GM23338 (cell line): ENCODE measurements at regions not wholly inside any gene's neighbourhood (a gene's known extent, or its start where the extent isn't known, plus 50 kb on each side); places are given as distances from the start of the nearest gene placed in this dataset.

Experiments
- ATAC-seq: fragments of 200-7000 bp; cut with Tn5 transposase; 3 replicates; pipeline ENCODE4 v1.9.1; 2020
- DNase-seq: peaks from one replicate; pipeline ENCODE4 v3.0.0-alpha.2; 2015; ENCODE audit warnings: low spot score
- H2AFZ ChIP-seq: fragments of 200-600 bp; sonication (generic); 2 replicates; pipeline ENCODE4 v1.8.0; 2016; ENCODE audit warnings: antibody characterized with exemption, mild to moderate bottlenecking, moderate library complexity
- H3F3A ChIP-seq: fragments of 200-600 bp; sonication (generic); replicated peaks from 2 replicates; pipeline ENCODE4 v1.8.0; 2017; ENCODE audit warnings: antibody characterized with exemption, mixed run types, low read depth
- H3K27ac ChIP-seq: fragments of 200-600 bp; sonication (generic); 2 replicates; pipeline ENCODE4 v1.6.1; 2016; ENCODE audit warnings: low read depth
- H3K27me3 ChIP-seq: fragments of 200-600 bp; sonication (generic); 2 replicates; pipeline ENCODE4 v1.8.0; 2016; ENCODE audit warnings: mild to moderate bottlenecking, mixed run types, moderate library complexity; ENCODE audit not compliant: insufficient read depth
- H3K36me3 ChIP-seq: fragments of 200-600 bp; sonication (generic); 2 replicates; pipeline ENCODE4 v1.8.0; 2016; ENCODE audit warnings: mild to moderate bottlenecking; ENCODE audit not compliant: insufficient read depth
- H3K4me1 ChIP-seq: fragments of 200-600 bp; sonication (generic); 2 replicates; pipeline ENCODE4 v1.8.0; 2016; ENCODE audit warnings: mild to moderate bottlenecking, moderate library complexity; ENCODE audit not compliant: insufficient read depth
- H3K4me2 ChIP-seq: fragments of 200-600 bp; sonication (generic); 2 replicates; pipeline ENCODE4 v1.7.1; 2017; ENCODE audit warnings: mixed run types
- H3K4me3 ChIP-seq: fragments of 200-600 bp; sonication (generic); 2 replicates; pipeline ENCODE4 v1.6.1; 2016; ENCODE audit warnings: mixed run types
- H3K79me2 ChIP-seq: fragments of 200-600 bp; sonication (generic); replicated peaks from 2 replicates; pipeline ENCODE4 v1.8.0; 2017; ENCODE audit warnings: mild to moderate bottlenecking; ENCODE audit not compliant: insufficient read depth
- H3K9me2 ChIP-seq: fragments of 200-600 bp; sonication (generic); 2 replicates; pipeline ENCODE4 v1.8.0; 2017; ENCODE audit not compliant: insufficient read depth
- H4K20me1 ChIP-seq: fragments of 200-600 bp; sonication (generic); replicated peaks from 2 replicates; pipeline ENCODE4 v1.8.0; 2017; ENCODE audit warnings: mild to moderate bottlenecking; ENCODE audit not compliant: insufficient read depth
- H3K27ac Mint-ChIP-seq: 2 replicates; pipeline ENCODE4 v1.8.0; 2020; ENCODE audit warnings: inconsistent platforms, mild to moderate bottlenecking, moderate library complexity, mixed read lengths
- H3K27me3 Mint-ChIP-seq: 3 replicates; pipeline ENCODE4 v1.8.0; 2022; ENCODE audit warnings: low read depth, mild to moderate bottlenecking, moderate library complexity, mixed read lengths, inconsistent platforms; ENCODE audit not compliant: insufficient read depth, poor library complexity
- H3K36me3 Mint-ChIP-seq: 3 replicates; pipeline ENCODE4 v1.8.0; 2021; ENCODE audit warnings: low read depth, mild to moderate bottlenecking, inconsistent platforms, moderate library complexity, mixed read lengths
- H3K4me1 Mint-ChIP-seq: 3 replicates; pipeline ENCODE4 v1.8.0; 2020; ENCODE audit warnings: mild to moderate bottlenecking, inconsistent platforms, mixed read lengths
- H3K4me3 Mint-ChIP-seq: 3 replicates; pipeline ENCODE4 v1.8.0; 2021; ENCODE audit warnings: moderate library complexity, mild to moderate bottlenecking, inconsistent platforms, mixed read lengths
- H3K9me3 Mint-ChIP-seq: 3 replicates; pipeline ENCODE4 v1.8.0; 2020; ENCODE audit warnings: moderate library complexity, mild to moderate bottlenecking, inconsistent platforms, mixed read lengths
- CREB1 ChIP-seq: fragments of 250-450 bp; sonication (Bioruptor Pico); IDR thresholded peaks from 2 replicates; pipeline ENCODE4 v1.5.0; 2020; ENCODE audit warnings: low read depth, mild to moderate bottlenecking, moderate library complexity
- CTCF ChIP-seq, 2 experiments: fragments of 200-600 bp in 1 of 2; sonication (generic) in 1 of 2; conservative IDR thresholded peaks; 2 replicates each; pipeline versions ENCODE4 v1.5.1 to v1.6.1; 2016 to 2017; ENCODE audit warnings: antibody characterized with exemption in 2 of 2, low read depth in 2 of 2, mild to moderate bottlenecking in 2 of 2, moderate library complexity in 1 of 2
- ETS1 ChIP-seq: IDR thresholded peaks from 2 replicates; pipeline ENCODE4 v1.6.1; 2016; ENCODE audit warnings: antibody characterized with exemption
- JUNB ChIP-seq: IDR thresholded peaks from one replicate; pipeline ENCODE4 v1.6.1; 2016; ENCODE audit warnings: antibody characterized with exemption; ENCODE audit not compliant: unreplicated experiment
- NANOG ChIP-seq: IDR thresholded peaks from 2 replicates; pipeline ENCODE4 v1.6.1; 2016; ENCODE audit warnings: antibody characterized with exemption, borderline replicate concordance
- POLR2AphosphoS5 ChIP-seq: IDR thresholded peaks from 2 replicates; pipeline ENCODE4 v1.6.1; 2016; ENCODE audit warnings: antibody characterized with exemption, low read depth
- REST ChIP-seq: IDR thresholded peaks from one replicate; pipeline ENCODE4 v1.6.1; 2018; ENCODE audit warnings: antibody characterized with exemption; ENCODE audit not compliant: unreplicated experiment
- STAT1 ChIP-seq: IDR thresholded peaks from one replicate; pipeline ENCODE4 v1.6.1; 2016; ENCODE audit warnings: antibody characterized with exemption; ENCODE audit not compliant: unreplicated experiment
- ZNF331 ChIP-seq: fragments of 250-450 bp; sonication (Bioruptor Pico); IDR thresholded peaks from 2 replicates; pipeline ENCODE4 v1.5.0; 2020; ENCODE audit warnings: low read depth, mild to moderate bottlenecking, moderate library complexity
- ZNF462 ChIP-seq: fragments of 250-450 bp; sonication (Bioruptor Pico); IDR thresholded peaks from 2 replicates; pipeline ENCODE4 v1.5.0; 2020; ENCODE audit warnings: mild to moderate bottlenecking, moderate library complexity

- TF ChIP-seq REST = no peak
- no peak for TF ChIP-seq POLR2AphosphoS5
Observed at GRCh38 chr10:8173866-8174243, 119.4 kb downstream of the GATA3 start (continued).

GRCh38 chr10:8174762-8175161 is 120.3 kb downstream of the GATA3 start:
- H3K79me2 ChIP-seq = no peaks in the 10 kb centered on the region
- Mint-ChIP-seq H3K27me3 (no peaks in the 10 kb centered on the region), H3K27ac (0 out of 2 replicates have a peak overlapping the region, but pooled peaks have one; percentile 3), H3K4me1 (peaks cover 4% of the 10 kb centered on the region; the same call in 2 of the 3 replicates), H3K36me3 (0 out of 3 replicates have a peak, but pooled peaks cover 3% of the 10 kb centered on the region), H3K4me3 (no peak overlapping the region), H3K9me3 (peaks cover 9% of the 10 kb centered on the region)
- H3K9me2 ChIP-seq = no peaks in the 10 kb centered on the region; the same call in none of the 2 replicates
- no peaks in the 10 kb centered on the region for H3K4me1 ChIP-seq
- no peak overlapping the region for H3K4me3 ChIP-seq
- H2AFZ ChIP-seq = peak overlapping the region; percentile 69
- peak; percentile 68 for DNase-seq
- H3K36me3 ChIP-seq = no peaks in the 10 kb centered on the region
- H3K27me3 ChIP-seq = no peaks in the 10 kb centered on the region
- H3K27ac ChIP-seq = no peak overlapping the region
- no peaks in the 10 kb centered on the region for H3F3A ChIP-seq
- ATAC-seq = peak; percentile 98
- H4K20me1 ChIP-seq = no peaks in the 10 kb centered on the region
- no peak overlapping the region for H3K4me2 ChIP-seq
- TF ChIP-seq ETS1 = no peak
- no peak for TF ChIP-seq NANOG
- TF ChIP-seq ZNF331 (CRISPR knock-in tag) = no peak
- TF ChIP-seq STAT1 = no peak
- TF ChIP-seq CTCF (conservative IDR thresholded peaks at IDR 0.05; ENCODE audit: low read depth in 2 of 2) = no peak
- no peak for TF ChIP-seq POLR2AphosphoS5
- no peak for TF ChIP-seq ZNF462 (CRISPR knock-in tag)
- no peak for TF ChIP-seq JUNB
- TF ChIP-seq CREB1 (CRISPR knock-in tag) = no peak
